H1 (cell line): ENCODE measurements at regions not wholly inside any gene's neighbourhood (a gene's known extent, or its start where the extent isn't known, plus 50 kb on each side); places are given as distances from the start of the nearest gene placed in this dataset.

Experiments used
- CTCF ChIA-PET: fragments of 300-600 bp; sonication (Branson Sonifier 250); formaldehyde crosslinking; loops from one replicate; lab custom pipeline; 2021; ENCODE audit not compliant: partially characterized antibody; lab: Charles Lee
- POLR2A ChIA-PET: fragments of 300-600 bp; sonication (Branson Sonifier 250); formaldehyde crosslinking; loops from one replicate; lab custom pipeline; 2021; ENCODE audit warnings: inconsistent platforms; ENCODE audit not compliant: partially characterized antibody; lab: Charles Lee
- DNase-seq, 2 experiments: peaks; one replicate each; pipeline versions ENCODE4 v3.0.0 to v3.0.0-alpha.2; 2010 to 2022; ENCODE audit warnings: low spot score in 2 of 2, low read depth in 1 of 2, mixed read lengths in 1 of 2
- FAIRE-seq: peaks from 2 replicates; lab custom pipeline; 2011; peaks lifted over from hg19 to GRCh38; lab: Jason Lieb, UNC
- H2AFZ ChIP-seq: 2 replicates; pipeline ENCODE4 v1.8.1; 2012; ENCODE audit warnings: low read length, inconsistent platforms
- H2AK5ac ChIP-seq: 2 replicates; pipeline ENCODE4 v1.6.1; 2013; ENCODE audit warnings: low read depth, low read length
- H2BK120ac ChIP-seq: replicated peaks from 2 replicates; pipeline ENCODE3; 2013; ENCODE audit warnings: low read depth, low read length, inconsistent platforms
- H2BK12ac ChIP-seq: 2 replicates; pipeline ENCODE4 v1.6.1; 2013; ENCODE audit warnings: low read depth, low read length
- H2BK15ac ChIP-seq: 2 replicates; pipeline ENCODE4 v1.6.1; 2013; ENCODE audit warnings: low read length
- H2BK20ac ChIP-seq: 2 replicates; pipeline ENCODE4 v1.6.1; 2013; ENCODE audit warnings: low read length
- H2BK5ac ChIP-seq: 2 replicates; pipeline ENCODE4 v1.6.1; 2013; ENCODE audit warnings: low read depth, low read length
- H3K14ac ChIP-seq: 2 replicates; pipeline ENCODE4 v1.6.1; 2013; ENCODE audit warnings: inconsistent platforms; ENCODE audit not compliant: insufficient read length
- H3K18ac ChIP-seq: 2 replicates; pipeline ENCODE4 v1.6.1; 2013; ENCODE audit warnings: low read length; ENCODE audit errors: extremely low read depth
- H3K23ac ChIP-seq: 2 replicates; pipeline ENCODE4 v1.6.1; 2013; ENCODE audit warnings: inconsistent platforms; ENCODE audit not compliant: insufficient read length
- H3K23me2 ChIP-seq: 2 replicates; pipeline ENCODE4 v1.6.1; 2013; ENCODE audit warnings: low read depth, low read length
- H3K27ac ChIP-seq: 2 replicates; pipeline ENCODE4 v1.6.1; 2011; ENCODE audit warnings: low read depth, low read length, inconsistent platforms
- H3K27me3 ChIP-seq, 4 experiments: replicated peaks in 1 of 4; 1 replicate in 1 of 4; 2 replicates in 3 of 4; pipeline versions ENCODE4 v1.6.1 to v1.8.1; 2011 to 2013; ENCODE audit warnings: low read length in 3 of 4, mild to moderate bottlenecking in 3 of 4, inconsistent platforms in 2 of 4, mixed read lengths in 2 of 4, moderate library complexity in 1 of 4; ENCODE audit not compliant: control insufficient read depth in 3 of 4, insufficient read depth in 3 of 4; ENCODE audit errors: extremely low read depth in 1 of 4
- H3K36me3 ChIP-seq, 4 experiments: 2 replicates each; pipeline versions ENCODE4 v1.6.1 to v1.8.1; 2011 to 2013; ENCODE audit warnings: mild to moderate bottlenecking in 4 of 4, low read length in 3 of 4, moderate library complexity in 2 of 4, control low read depth in 1 of 4, inconsistent platforms in 1 of 4; ENCODE audit not compliant: insufficient read depth in 4 of 4, control insufficient read depth in 2 of 4
- H3K4ac ChIP-seq: replicated peaks from 2 replicates; pipeline ENCODE3; 2013; ENCODE audit warnings: low read length, low read depth, mixed read lengths, inconsistent platforms; ENCODE audit not compliant: insufficient read length
- H3K4me1 ChIP-seq, 4 experiments: replicated peaks in 1 of 4; 1 replicate in 1 of 4; 2 replicates in 3 of 4; pipeline versions ENCODE4 v1.6.1 to v1.8.1; 2011 to 2013; ENCODE audit warnings: low read length in 3 of 4, inconsistent platforms in 2 of 4, mixed read lengths in 1 of 4; ENCODE audit not compliant: insufficient read depth in 4 of 4, control insufficient read depth in 3 of 4
- H3K4me2 ChIP-seq, 2 experiments: 2 replicates each; pipeline versions ENCODE4 v1.6.1 to v1.8.1; 2011 to 2013; ENCODE audit warnings: low read depth in 2 of 2, low read length in 2 of 2, control low read depth in 1 of 2, inconsistent platforms in 1 of 2, mild to moderate bottlenecking in 1 of 2; ENCODE audit not compliant: insufficient read depth in 1 of 2
- H3K4me3 ChIP-seq, 4 experiments: fragments of 200-600, 300-600 bp in 1 of 4; sonication (generic), shearing (Covaris generic), sonication (Bioruptor Twin) in 1 of 4; 2 replicates each; pipeline versions ENCODE4 v1.5.1 to v1.8.1; 2011 to 2016; ENCODE audit warnings: low read length in 4 of 4, low read depth in 3 of 4, control low read depth in 2 of 4, inconsistent platforms in 2 of 4, mild to moderate bottlenecking in 2 of 4, mixed read lengths in 1 of 4, moderate library complexity in 1 of 4; ENCODE audit not compliant: insufficient read depth in 2 of 4; ENCODE audit errors: extremely low read depth in 1 of 4
- H3K56ac ChIP-seq: replicated peaks from 2 replicates; pipeline ENCODE3; 2013; ENCODE audit warnings: low read depth, mild to moderate bottlenecking, mixed read lengths, low read length, inconsistent platforms; ENCODE audit not compliant: insufficient read length
- H3K79me1 ChIP-seq: 2 replicates; pipeline ENCODE4 v1.6.1; 2013; ENCODE audit warnings: low read depth, low read length, control low read depth
- H3K79me2 ChIP-seq, 2 experiments: 2 replicates each; pipeline versions ENCODE4 v1.6.1 to v1.8.1; 2012 to 2013; ENCODE audit warnings: low read length in 2 of 2, mild to moderate bottlenecking in 2 of 2, inconsistent platforms in 1 of 2; ENCODE audit not compliant: insufficient read depth in 2 of 2, control insufficient read depth in 1 of 2
- H3K9ac ChIP-seq, 4 experiments: replicated peaks in 1 of 4; 1 replicate in 1 of 4; 2 replicates in 3 of 4; pipeline versions ENCODE4 v1.6.1 to v1.8.1; 2011 to 2013; ENCODE audit warnings: low read depth in 3 of 4, low read length in 3 of 4, control low read depth in 2 of 4, mild to moderate bottlenecking in 2 of 4, moderate library complexity in 2 of 4, inconsistent platforms in 1 of 4; ENCODE audit errors: extremely low read depth in 1 of 4
- H3K9me3 ChIP-seq, 2 experiments: 2 replicates each; pipeline versions ENCODE4 v1.6.1 to v1.8.1; 2012 to 2013; ENCODE audit warnings: mild to moderate bottlenecking in 2 of 2, moderate library complexity in 2 of 2, control low read depth in 1 of 2, inconsistent platforms in 1 of 2, low read depth in 1 of 2, low read length in 1 of 2, mixed read lengths in 1 of 2; ENCODE audit not compliant: insufficient read depth in 2 of 2
- H4K20me1 ChIP-seq, 2 experiments: replicated peaks in 1 of 2; 2 replicates each; pipeline versions ENCODE3 to v1.8.1; 2011 to 2013; ENCODE audit warnings: inconsistent platforms in 2 of 2, low read length in 2 of 2, mild to moderate bottlenecking in 1 of 2; ENCODE audit not compliant: insufficient read depth in 2 of 2, control insufficient read depth in 1 of 2
- H4K5ac ChIP-seq: 2 replicates; pipeline ENCODE4 v1.6.1; 2013; ENCODE audit warnings: low read length, low read depth, mixed read lengths, inconsistent platforms; ENCODE audit not compliant: insufficient read length
- H4K8ac ChIP-seq: 2 replicates; pipeline ENCODE4 v1.8.0; 2013; ENCODE audit warnings: mild to moderate bottlenecking, moderate library complexity, low read length, inconsistent platforms; ENCODE audit not compliant: insufficient read depth; ENCODE audit errors: extremely low read depth
- H4K91ac ChIP-seq: replicated peaks from 2 replicates; pipeline ENCODE3; 2013; ENCODE audit warnings: low read length, mixed read lengths, inconsistent platforms; ENCODE audit not compliant: insufficient read length
- ASH2L ChIP-seq: fragments of 200-600, 300-600 bp; sonication (generic); IDR thresholded peaks from one replicate; pipeline ENCODE4 v1.7.1; 2017; ENCODE audit warnings: low read length
- CBX8 ChIP-seq: fragments of 300-800, 300-1000 bp; sonication (generic); IDR thresholded peaks from 2 replicates; pipeline ENCODE4 v1.7.1; 2016; ENCODE audit warnings: low read depth, low read length, borderline replicate concordance
- CTBP2 ChIP-seq: IDR thresholded peaks from 2 replicates; pipeline ENCODE4 v1.7.0; 2011; ENCODE audit warnings: borderline replicate concordance, mild to moderate bottlenecking, moderate library complexity, mixed read lengths, low read length; ENCODE audit not compliant: insufficient read depth, insufficient read length
- GTF2F1 ChIP-seq: IDR thresholded peaks from 2 replicates; pipeline ENCODE4 v1.6.1; 2012; ENCODE audit warnings: low read depth, low read length, improper control_type of control experiment, borderline replicate concordance
- HDAC6 ChIP-seq: IDR thresholded peaks from one replicate; pipeline ENCODE4 v1.7.1; 2012; ENCODE audit warnings: low read depth, mild to moderate bottlenecking, inconsistent platforms, low read length, moderate library complexity
- KDM1A ChIP-seq: fragments of 200-600, 300-600 bp; sonication (generic); IDR thresholded peaks from 2 replicates; pipeline ENCODE4 v1.7.1; 2016; ENCODE audit warnings: mild to moderate bottlenecking, low read length, borderline replicate concordance
- MAFK ChIP-seq: IDR thresholded peaks from 2 replicates; pipeline ENCODE4 v1.6.1; 2012; ENCODE audit warnings: low read depth, mild to moderate bottlenecking, improper control_type of control experiment, low read length
- PHF8 ChIP-seq: fragments of 200-600 bp; sonication (generic); conservative IDR thresholded peaks from 2 replicates; pipeline ENCODE4 v1.7.1; 2012; ENCODE audit warnings: low read depth, mild to moderate bottlenecking, inconsistent platforms, low read length, moderate library complexity
- TAF7 ChIP-seq: optimal IDR thresholded peaks from 2 replicates; pipeline ENCODE3; 2011; ENCODE audit warnings: low read depth, mild to moderate bottlenecking, inconsistent platforms, low read length, moderate library complexity, borderline replicate concordance
- WGBS, 2 experiments: shearing (Covaris generic) in 1 of 2; methylation state at CpG; one replicate each; pipeline versions ENCODE4 v1.1.6 to v1.1.7; 2013 to 2015; ENCODE audit warnings: low lambda C conversion rate in 2 of 2, mixed read lengths in 2 of 2, inconsistent platforms in 1 of 2, low coverage in 1 of 2, missing lambda C conversion rate in 1 of 2; ENCODE audit not compliant: insufficient replicate concordance in 2 of 2, insufficient coverage in 1 of 2, insufficient read length in 1 of 2; ENCODE audit errors: extremely low coverage in 1 of 2, missing lambda C conversion rate in 1 of 2; 5-methylcytosine and 5-hydroxymethylcytosine counted together
- TF ChIP-seq, protein P1 (sequence below): IDR thresholded peaks from 2 replicates; pipeline ENCODE4 v1.6.1; 2012; ENCODE audit warnings: inconsistent platforms

DNA sequence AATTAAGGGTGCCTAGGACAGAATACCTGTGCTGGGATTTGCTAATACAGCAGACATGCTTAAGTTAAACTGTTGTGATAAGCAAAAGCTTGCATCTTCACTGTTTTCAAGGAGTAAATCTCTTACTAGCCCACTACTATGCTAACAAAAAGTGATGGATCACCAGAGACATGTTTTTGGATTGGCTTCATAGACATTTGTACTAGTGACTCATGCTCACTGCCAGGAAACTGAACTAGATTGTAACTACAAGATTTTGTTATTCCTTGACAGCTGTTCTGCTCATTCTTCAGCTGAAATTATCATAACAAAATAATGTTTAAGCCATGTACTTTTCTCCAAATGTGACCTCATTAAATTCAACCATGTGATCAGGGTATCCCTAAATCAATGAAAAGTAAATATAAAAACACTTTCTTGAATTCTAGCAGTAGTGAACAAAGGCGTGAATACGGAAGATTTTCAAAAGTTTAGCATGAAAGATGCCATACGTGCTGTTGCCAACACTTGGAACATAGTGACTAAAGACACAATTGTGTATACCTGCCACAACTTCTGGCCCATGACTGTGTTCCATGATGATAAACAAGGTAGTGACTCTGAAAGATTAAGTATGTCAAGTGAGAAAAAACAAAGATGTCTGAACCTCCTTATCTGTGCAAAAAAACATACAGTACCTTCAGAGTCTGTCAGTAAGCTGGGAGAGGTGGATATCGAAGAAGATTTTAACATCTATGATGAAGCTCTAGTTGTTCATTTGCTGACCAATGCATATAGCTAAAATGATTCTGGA, 154.0 kb downstream of the BTC start:
- Histone ChIP-seq H2BK20ac (no peak overlapping the region), H3K4me3 (no peak overlapping the region), H3K18ac (no peak overlapping the region), H3K4ac (no peak overlapping the region), H3K27me3 (no peaks in the 10 kb centered on the region), H3K56ac (no peak overlapping the region), H3K4me1 (no peaks in the 10 kb centered on the region), H2AK5ac (no peak overlapping the region), H3K4me2 (no peak overlapping the region), H3K14ac (no peak overlapping the region), H3K79me1 (no peaks in the 10 kb centered on the region), H3K36me3 (no peaks in the 10 kb centered on the region), H2BK120ac (no peak overlapping the region), H2AFZ (no peak overlapping the region), H2BK12ac (no peak overlapping the region), H3K27ac (no peak overlapping the region), H3K9ac (no peak overlapping the region), H2BK5ac (no peak overlapping the region), H4K8ac (no peak overlapping the region), H4K5ac (no peak overlapping the region), H3K9me3 (no peaks in the 10 kb centered on the region), H4K20me1 (no peaks in the 10 kb centered on the region), H4K91ac (no peak overlapping the region), H3K79me2 (no peaks in the 10 kb centered on the region), H3K23ac (no peak overlapping the region), H3K23me2 (no peaks in the 10 kb centered on the region), H2BK15ac (no peak overlapping the region)
- TF ChIP-seq TAF7 (no peak), CBX8 (no peak), GTF2F1 (no peak), PHF8 (no peak), CTBP2 (no peak), ASH2L (no peak), KDM1A (no peak), HDAC6 (no peak), MAFK (no peak)
- TF ChIP-seq, protein P1, sequence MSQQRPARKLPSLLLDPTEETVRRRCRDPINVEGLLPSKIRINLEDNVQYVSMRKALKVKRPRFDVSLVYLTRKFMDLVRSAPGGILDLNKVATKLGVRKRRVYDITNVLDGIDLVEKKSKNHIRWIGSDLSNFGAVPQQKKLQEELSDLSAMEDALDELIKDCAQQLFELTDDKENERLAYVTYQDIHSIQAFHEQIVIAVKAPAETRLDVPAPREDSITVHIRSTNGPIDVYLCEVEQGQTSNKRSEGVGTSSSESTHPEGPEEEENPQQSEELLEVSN, result no peak
- ChIA-PET CTCF (interaction anchor here (1.0 to 4.6 kb wide), 3 partner anchors 17 to 268 kb away, joined by 3 to 17 read pairs (median 6); no protein-coding TSS in a partner anchor), POLR2A (no interaction called here)
- FAIRE-seq (no peak), DNase-seq (no peak)
- WGBS, 2 experiments, result 87% methylated on average over 4 of the region's 4 CpGs; no CpG with 5 or more reads in 1 of the 2 experiments
